Keratinocyte (primary cell): ENCODE measurements at regions not wholly inside any gene's neighbourhood (a gene's known extent, or its start where the extent isn't known, plus 50 kb on each side); places are given as distances from the start of the nearest gene placed in this dataset.
"Not testable (repeated sequence)": the region's sequence is repeated elsewhere in the genome, so short reads cannot be mapped to it uniquely, and the experiment has no call there.

ENCODE experiments used
- DNase-seq: peaks from one replicate; pipeline ENCODE4 v3.0.0-alpha.2; 2011; ENCODE audit warnings: low read depth, missing footprints, low spot score
- FAIRE-seq: peaks from 2 replicates; lab custom pipeline; 2011; peaks lifted over from hg19 to GRCh38; lab: Jason Lieb, UNC
- H2AFZ ChIP-seq: 2 replicates; pipeline ENCODE4 v1.6.0; 2012; ENCODE audit warnings: low read length, control low read depth, inconsistent platforms; ENCODE audit not compliant: control insufficient read depth
- H3K27ac ChIP-seq: 2 replicates; pipeline ENCODE4 v1.5.1; 2011; ENCODE audit warnings: low read length; ENCODE audit not compliant: control insufficient read depth, insufficient read depth
- H3K27me3 ChIP-seq: 3 replicates; pipeline ENCODE4 v1.6.0; 2011; ENCODE audit warnings: low read length; ENCODE audit not compliant: control insufficient read depth, insufficient read depth; ENCODE audit errors: extremely low read depth
- H3K36me3 ChIP-seq, 2 experiments: 2 replicates in 1 of 2; 3 replicates in 1 of 2; pipeline ENCODE4 v1.5.1; 2011; ENCODE audit warnings: low read length in 2 of 2, mild to moderate bottlenecking in 1 of 2; ENCODE audit not compliant: control insufficient read depth in 2 of 2, insufficient read depth in 2 of 2; ENCODE audit errors: extremely low read depth in 1 of 2
- H3K4me1 ChIP-seq: 3 replicates; pipeline ENCODE4 v1.5.1; 2011; ENCODE audit warnings: low read length; ENCODE audit not compliant: control insufficient read depth, insufficient read depth; ENCODE audit errors: extremely low read depth
- H3K4me2 ChIP-seq: 3 replicates; pipeline ENCODE4 v1.6.0; 2011; ENCODE audit warnings: low read depth, low read length; ENCODE audit not compliant: control insufficient read depth, insufficient read depth; ENCODE audit errors: extremely low read depth
- H3K4me3 ChIP-seq, 3 experiments: fragments of 200-600 bp in 1 of 3; sonication (generic) in 1 of 3; 2 replicates in 2 of 3; 3 replicates in 1 of 3; pipeline ENCODE4 v1.5.1; 2011 to 2016; ENCODE audit warnings: low read length in 3 of 3, mild to moderate bottlenecking in 3 of 3, control low read depth in 2 of 3, inconsistent platforms in 1 of 3, low read depth in 1 of 3, mixed read lengths in 1 of 3, mixed run types in 1 of 3, moderate library complexity in 1 of 3; ENCODE audit not compliant: control insufficient read depth in 2 of 3, insufficient read depth in 2 of 3; ENCODE audit errors: extremely low read depth in 1 of 3
- H3K79me2 ChIP-seq: 2 replicates; pipeline ENCODE4 v1.6.0; 2012; ENCODE audit warnings: low read length; ENCODE audit not compliant: control insufficient read depth, insufficient read depth
- H3K9ac ChIP-seq: 3 replicates; pipeline ENCODE4 v1.6.0; 2011; ENCODE audit warnings: low read length; ENCODE audit not compliant: control insufficient read depth, insufficient read depth; ENCODE audit errors: extremely low read depth
- H3K9me1 ChIP-seq: 3 replicates; pipeline ENCODE4 v1.6.0; 2011; ENCODE audit warnings: low read length; ENCODE audit not compliant: control insufficient read depth, insufficient read depth; ENCODE audit errors: extremely low read depth
- H3K9me3 ChIP-seq: 2 replicates; pipeline ENCODE4 v1.5.1; 2012; ENCODE audit warnings: low read depth, low read length; ENCODE audit not compliant: control insufficient read depth
- H4K20me1 ChIP-seq: 3 replicates; pipeline ENCODE4 v1.6.0; 2011; ENCODE audit warnings: low read length; ENCODE audit not compliant: control insufficient read depth, insufficient read depth; ENCODE audit errors: extremely low read depth
- EZH2 ChIP-seq: IDR thresholded peaks from one replicate; pipeline ENCODE4 v1.6.1; 2012; ENCODE audit warnings: inconsistent platforms, mild to moderate bottlenecking, low read length, moderate library complexity
- dilution Hi-C: fragments of 300-500 bp; cut with MboI; formaldehyde crosslinking; loops from one replicate; pipeline ENCODE4 v1.7.0; 2020; ENCODE audit warnings: low sequenced_read_pairs; ENCODE audit not compliant: extremely low pct_ligation_motif_present
- TF ChIP-seq, protein P1 (sequence below), 3 experiments: IDR thresholded peaks in 1 of 3; conservative IDR thresholded peaks in 1 of 3; optimal IDR thresholded peaks in 1 of 3; 2 replicates in 2 of 3; 3 replicates in 1 of 3; pipeline versions ENCODE3 to v1.5.1; 2011; ENCODE audit warnings: low read length in 3 of 3, mild to moderate bottlenecking in 3 of 3, moderate library complexity in 2 of 3, control low read depth in 1 of 3, inconsistent platforms in 1 of 3; ENCODE audit not compliant: insufficient read depth in 2 of 3; ENCODE audit errors: extremely low read depth in 1 of 3

DNA sequence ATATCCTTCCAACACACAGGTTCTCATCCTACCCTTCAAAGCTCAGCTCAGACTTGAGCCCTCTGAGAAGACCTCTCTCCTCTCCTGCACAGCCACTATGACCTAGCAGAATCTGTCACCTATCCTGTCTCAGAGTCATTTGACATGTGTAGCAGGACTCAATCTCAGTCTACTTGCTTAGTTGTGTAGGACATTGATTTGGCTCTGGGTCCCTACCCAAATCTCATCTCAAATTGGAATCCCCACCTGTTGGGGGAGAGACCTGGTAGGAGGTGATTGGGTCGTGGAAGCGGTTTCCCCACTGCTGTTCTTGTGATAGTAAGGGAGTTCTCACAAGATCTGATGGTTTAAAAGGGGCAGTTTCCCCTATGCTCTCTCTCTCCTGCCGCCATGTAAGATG is 297.9 kb downstream of the CD83 start:
- no peak for DNase-seq
- Histone ChIP-seq H3K36me3 (no peaks in the 10 kb centered on the region), H4K20me1 (no peaks in the 10 kb centered on the region), H3K9me3 (no peaks in the 10 kb centered on the region), H3K4me3 (no peak overlapping the region), H3K9me1 (no peaks in the 10 kb centered on the region), H3K27ac (no peak overlapping the region), H3K4me1 (peaks cover 7% of the 10 kb centered on the region), H3K27me3 (no peaks in the 10 kb centered on the region), H2AFZ (no peak overlapping the region), H3K79me2 (no peaks in the 10 kb centered on the region), H3K9ac (no peak overlapping the region), H3K4me2 (no peak overlapping the region)
- no peak for FAIRE-seq
- TF ChIP-seq, protein P1, sequence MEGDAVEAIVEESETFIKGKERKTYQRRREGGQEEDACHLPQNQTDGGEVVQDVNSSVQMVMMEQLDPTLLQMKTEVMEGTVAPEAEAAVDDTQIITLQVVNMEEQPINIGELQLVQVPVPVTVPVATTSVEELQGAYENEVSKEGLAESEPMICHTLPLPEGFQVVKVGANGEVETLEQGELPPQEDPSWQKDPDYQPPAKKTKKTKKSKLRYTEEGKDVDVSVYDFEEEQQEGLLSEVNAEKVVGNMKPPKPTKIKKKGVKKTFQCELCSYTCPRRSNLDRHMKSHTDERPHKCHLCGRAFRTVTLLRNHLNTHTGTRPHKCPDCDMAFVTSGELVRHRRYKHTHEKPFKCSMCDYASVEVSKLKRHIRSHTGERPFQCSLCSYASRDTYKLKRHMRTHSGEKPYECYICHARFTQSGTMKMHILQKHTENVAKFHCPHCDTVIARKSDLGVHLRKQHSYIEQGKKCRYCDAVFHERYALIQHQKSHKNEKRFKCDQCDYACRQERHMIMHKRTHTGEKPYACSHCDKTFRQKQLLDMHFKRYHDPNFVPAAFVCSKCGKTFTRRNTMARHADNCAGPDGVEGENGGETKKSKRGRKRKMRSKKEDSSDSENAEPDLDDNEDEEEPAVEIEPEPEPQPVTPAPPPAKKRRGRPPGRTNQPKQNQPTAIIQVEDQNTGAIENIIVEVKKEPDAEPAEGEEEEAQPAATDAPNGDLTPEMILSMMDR (optimal IDR thresholded peaks at IDR 0.05 in 1 of 3, IDR thresholded peaks at IDR 0.05 in 1 of 3, conservative IDR thresholded peaks at IDR 0.05 in 1 of 3; ENCODE audit: extremely low read depth in 1 of 3, insufficient read depth in 2 of 3, low read length in 3 of 3) = no peak
- TF ChIP-seq EZH2 = no peak
- dilution Hi-C loops = no loop called here

DNA sequence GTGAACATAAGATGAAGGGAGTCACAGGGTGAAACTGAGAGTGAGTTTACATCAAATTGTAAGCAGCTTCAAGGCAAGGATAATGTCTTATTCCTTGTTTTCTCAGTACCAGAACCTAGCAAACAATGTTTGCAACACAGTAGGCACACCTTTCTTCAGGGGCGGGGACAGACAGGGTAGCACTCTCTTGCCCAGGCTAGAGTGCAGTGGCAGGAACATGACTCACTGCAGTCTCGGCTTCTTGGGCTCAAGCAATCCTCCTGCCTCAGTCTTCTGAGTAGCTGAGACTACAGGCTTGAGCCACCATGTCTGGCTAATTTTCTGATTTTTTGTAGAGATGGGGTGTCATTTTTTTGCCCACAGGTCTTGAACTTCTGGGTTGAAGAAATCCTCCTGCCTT is 299.8 kb downstream of the CD83 start:
- peak; percentile 17 for DNase-seq
- no peaks in the 10 kb centered on the region for H3K79me2 ChIP-seq
- dilution Hi-C loops = no loop called here
- H3K36me3 ChIP-seq = no peaks in the 10 kb centered on the region
- no peaks in the 10 kb centered on the region for H3K9me3 ChIP-seq
- no peaks in the 10 kb centered on the region for H3K9me1 ChIP-seq
- H4K20me1 ChIP-seq = no peaks in the 10 kb centered on the region
- no peak for TF ChIP-seq EZH2
- TF ChIP-seq, protein P1 (optimal IDR thresholded peaks at IDR 0.05 in 1 of 3, IDR thresholded peaks at IDR 0.05 in 1 of 3, conservative IDR thresholded peaks at IDR 0.05 in 1 of 3; ENCODE audit: extremely low read depth in 1 of 3, insufficient read depth in 2 of 3, low read length in 3 of 3) = no peak
- peak overlapping the region; percentile 18 for H3K4me2 ChIP-seq
- no peaks in the 10 kb centered on the region for H3K27me3 ChIP-seq
- H3K9ac ChIP-seq = no peak overlapping the region
- peak overlapping the region; percentile 20 for H2AFZ ChIP-seq
- H3K4me1 ChIP-seq = peaks cover 7% of the 10 kb centered on the region
- H3K4me3 ChIP-seq = no peak overlapping the region
- peak; percentile 96 for FAIRE-seq
- H3K27ac ChIP-seq = no peak overlapping the region

DNA sequence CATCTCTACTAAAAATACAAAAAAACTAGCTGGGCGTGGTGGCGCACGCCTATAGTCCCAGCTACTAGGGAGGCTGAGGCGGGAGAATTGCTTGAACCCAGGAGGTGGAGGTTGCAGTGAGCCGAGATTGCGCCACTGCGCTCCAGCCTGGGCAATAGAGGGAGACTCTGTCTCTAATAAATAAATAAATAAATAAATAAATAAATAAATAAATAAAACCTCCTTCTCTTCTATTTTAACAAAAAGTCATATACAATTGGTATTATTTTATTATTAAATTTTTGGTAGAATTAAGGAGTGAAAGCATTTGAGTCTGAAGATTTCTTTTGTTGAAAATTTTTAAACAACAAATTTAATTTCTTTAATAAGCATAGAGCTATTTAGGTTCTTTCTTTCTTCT is 301.7 kb downstream of the CD83 start:
- FAIRE-seq, DNase-seq, H3K9me1 ChIP-seq, H3K27me3 ChIP-seq, H4K20me1 ChIP-seq, H3K27ac ChIP-seq, H3K4me3 ChIP-seq, H3K9ac ChIP-seq, H2AFZ ChIP-seq, H3K4me2 ChIP-seq, H3K79me2 ChIP-seq, H3K9me3 ChIP-seq, H3K4me1 ChIP-seq, dilution Hi-C loops, H3K36me3 ChIP-seq: not testable (repeated sequence)
